Hematopoietic multipotent progenitor cell (in vitro differentiated cells): ENCODE measurements at regions not wholly inside any gene's neighbourhood (a gene's known extent, or its start where the extent isn't known, plus 50 kb on each side); places are given as distances from the start of the nearest gene placed in this dataset.
"Not testable (repeated sequence)": the region's sequence is repeated elsewhere in the genome, so short reads cannot be mapped to it uniquely, and the experiment has no call there.

Source experiments
- DNase-seq, 3 donors: peaks; one replicate each; pipeline ENCODE4 v3.0.0-alpha.2; 2011 to 2015; ENCODE audit warnings: low read depth in 2 of 3, low spot score in 2 of 3

DNA sequence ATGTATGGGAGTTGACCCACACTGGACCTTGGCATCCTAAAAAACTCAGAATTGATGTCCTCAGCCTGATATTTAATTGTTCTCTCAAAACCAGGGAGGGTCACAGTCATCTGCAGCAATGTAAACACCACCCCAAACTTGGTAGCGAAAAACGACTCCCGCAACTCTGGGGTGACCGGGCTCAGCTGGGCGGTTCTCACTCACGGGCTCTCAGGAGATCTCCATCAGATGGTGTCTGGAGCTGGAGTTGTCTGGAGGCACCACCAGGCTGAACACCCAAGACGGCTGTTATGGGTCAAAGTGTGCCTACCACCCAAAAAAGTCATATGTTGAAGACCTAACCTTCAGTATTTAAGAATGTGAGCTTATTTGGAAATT is 50.9 kb upstream of the NXT1 start:
- no peak for DNase-seq

DNA sequence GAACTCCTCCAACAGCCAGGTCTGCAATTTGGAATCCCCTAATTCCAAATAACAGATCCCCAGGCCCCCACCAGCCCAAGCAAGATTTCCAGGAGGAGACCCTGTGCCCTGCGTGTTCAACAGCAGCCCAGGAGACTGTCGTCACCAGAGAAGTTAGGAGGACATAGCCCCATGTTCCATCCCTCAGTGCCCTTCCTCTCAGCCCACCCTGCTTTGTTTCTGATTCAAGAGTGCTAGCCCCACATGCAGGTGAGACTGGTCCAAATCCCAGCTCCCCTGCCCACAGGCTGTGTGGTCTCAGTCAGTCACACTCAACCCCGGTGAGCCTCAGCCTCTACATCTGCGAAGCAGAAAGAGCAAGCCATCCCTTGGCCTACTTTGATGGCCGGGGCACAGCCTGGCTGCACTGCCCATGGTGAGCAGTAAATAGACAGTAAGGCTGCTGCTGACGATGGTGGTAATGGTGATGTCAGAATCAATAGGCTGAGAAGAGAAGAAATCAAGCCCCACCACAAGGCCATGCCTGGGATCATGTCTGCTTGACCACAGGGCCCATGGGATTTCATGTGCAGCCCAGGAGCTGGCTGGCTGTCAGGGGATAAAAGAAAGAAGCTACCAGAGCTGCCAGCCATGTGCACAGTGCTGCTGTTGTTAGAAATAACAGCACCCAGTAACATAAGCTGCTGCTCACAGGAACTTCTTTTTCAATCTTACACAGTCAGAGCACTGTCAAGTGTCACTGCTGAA is 51.5 kb upstream of the NXT1 start:
- DNase-seq: no peak

DNA sequence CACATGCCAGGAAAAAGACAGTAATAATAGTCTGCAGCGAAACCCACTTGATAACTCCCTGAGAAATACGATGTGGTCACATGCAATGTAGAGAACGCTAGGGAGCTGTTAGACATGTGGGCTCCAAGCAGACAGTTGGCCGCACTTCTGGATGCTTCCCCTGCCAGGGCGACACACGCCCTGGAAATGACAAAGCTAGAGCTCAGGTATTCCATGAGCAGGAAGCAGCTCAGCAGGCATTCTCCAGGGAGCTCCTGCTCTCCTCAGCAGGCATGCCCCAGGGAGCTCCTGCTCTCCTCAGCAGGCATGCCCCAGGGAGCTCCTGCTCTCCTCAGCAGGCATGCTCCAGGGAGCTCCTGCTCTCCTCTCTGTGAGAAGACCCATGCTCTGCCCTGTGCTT is 52.4 kb upstream of the NXT1 start:
- no peak for DNase-seq

DNA sequence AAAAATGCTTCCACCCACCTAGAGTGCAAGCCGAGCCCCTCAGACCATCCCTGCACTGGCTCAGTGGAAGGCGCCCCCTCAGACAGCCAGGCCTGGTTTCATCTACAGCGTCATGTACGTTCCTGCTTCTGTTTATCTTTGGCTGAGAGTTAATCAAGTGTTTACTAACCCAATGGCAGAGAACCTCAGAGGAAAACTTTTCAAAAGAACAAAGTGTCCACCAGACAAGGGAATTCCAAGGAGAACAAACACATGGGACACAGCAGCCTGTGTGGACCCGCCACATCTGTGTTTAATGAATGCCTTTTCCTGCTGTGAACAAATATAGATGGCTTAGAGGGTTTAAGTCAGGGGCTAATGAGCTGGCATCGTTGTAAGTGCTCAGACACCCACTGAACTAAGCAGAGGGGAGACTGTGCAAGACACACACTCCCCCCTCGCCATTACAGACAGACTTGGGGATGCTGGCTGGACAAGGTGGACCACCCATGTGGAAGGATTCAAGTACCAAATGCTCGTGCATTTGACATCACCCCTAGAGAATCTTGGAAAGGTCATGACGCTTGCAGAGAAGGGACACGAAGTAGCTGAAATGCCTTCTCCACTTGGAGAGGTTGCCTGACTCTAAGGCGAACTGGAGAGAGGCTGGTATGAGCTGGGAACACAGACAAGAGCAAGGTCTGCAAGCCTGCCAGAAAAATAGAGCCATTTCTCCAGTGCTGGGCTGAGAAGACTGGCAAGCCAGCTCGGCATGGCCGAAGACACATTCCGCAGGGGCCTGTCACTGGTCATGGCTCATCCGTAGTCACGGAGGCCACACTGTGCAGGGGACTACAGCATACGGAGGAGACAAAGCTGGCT is 53.5 kb upstream of the NXT1 start:
- no peak for DNase-seq

DNA sequence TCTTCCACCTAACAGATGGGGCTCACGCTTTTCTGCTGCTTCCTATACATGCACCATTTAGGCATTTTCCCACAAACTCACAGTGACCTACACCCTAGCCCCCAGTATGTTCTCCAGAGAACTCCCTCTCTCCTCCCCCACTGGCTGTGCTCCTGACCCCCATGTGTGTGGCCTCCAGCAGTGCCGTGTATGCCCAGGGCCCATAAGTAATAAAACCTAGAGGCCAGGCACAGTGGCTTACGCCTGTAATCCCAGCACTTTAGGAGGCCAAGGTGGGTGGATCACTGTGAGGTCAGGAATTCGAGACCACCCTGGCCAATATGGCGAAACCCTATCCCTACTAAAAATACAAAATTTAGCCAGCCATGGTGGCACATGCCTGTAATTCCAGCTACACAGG is 54.7 kb upstream of the NXT1 start:
- DNase-seq: no peak

DNA sequence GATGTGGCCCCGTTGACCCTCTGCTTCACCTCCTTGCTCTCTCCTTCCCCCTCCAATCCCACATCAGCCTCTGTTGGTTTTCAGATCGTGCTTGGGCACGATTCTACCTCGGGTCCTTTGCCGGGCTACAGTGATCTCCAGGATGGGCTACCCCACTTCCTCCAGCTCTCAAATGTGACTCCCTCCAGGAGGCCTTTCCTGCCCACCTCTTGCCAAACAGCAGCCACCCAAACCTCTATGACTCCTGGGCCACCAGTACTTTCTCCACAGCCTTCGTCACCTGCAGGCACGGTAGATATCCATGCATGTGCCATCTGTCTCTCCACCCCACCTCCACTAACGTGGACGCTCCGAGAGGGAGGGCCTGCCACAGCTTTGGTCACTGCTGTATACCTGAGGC is 55.9 kb upstream of the NXT1 start:
- DNase-seq: no peak

DNA sequence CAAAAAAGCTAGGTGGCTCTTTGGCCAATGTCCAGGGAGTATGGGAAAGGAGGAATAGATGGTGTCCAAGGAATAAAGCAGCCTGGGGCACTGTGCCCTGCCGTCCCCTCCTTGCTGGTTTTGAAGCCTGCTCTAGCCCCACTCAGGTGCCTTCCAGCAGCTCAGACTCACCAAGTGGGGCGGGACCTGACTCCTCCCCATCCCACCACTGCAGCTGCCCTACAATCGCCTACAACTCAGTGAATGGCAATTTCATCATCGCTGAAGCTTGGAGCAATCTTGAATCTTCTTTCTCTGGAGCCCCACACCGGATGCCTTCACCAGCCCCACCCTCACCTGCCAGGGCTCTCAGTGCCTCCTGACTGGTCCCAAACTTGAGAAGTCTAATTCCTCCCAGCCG is 56.4 kb upstream of the NXT1 start:
- no peak for DNase-seq

DNA sequence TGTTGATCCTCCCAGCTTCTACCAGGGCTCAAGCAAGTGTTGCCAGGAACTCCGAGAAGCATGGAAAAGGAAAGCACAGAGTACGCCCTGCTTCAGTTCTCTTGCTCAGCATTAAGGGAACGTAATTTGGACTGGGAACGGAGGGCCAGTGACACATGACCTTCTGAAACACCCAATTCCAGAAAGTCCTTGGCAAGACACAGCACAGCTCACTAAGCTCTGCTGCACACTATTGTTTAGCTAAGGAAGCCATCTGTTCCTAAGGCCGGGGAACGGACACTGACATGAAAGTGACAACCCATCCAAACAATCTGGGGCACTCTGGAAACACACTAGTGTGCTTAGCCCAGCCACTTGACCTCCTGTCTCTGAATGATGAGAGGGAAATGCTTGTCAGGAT is 56.9 kb upstream of the NXT1 start:
- no peak for DNase-seq

DNA sequence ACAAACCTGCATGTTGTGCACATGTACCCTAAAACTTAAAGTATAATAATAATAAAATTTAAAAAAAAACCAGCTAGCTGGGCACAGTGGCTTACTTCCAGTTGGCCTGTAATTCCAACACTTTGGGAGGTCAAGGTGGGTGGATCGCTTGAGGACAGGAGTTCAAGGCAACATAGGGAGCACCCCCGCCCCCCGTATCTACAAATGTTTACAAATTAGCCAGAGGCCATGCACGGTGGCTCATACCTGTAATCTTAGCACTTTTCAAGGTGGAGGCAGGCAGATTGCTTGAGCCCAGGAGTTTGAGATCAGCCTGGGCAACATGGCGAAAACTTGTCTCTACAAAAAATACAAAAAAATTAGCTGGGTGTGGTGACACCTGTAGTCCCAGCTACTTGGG is 58.3 kb upstream of the NXT1 start:
- not testable (repeated sequence) for DNase-seq

DNA sequence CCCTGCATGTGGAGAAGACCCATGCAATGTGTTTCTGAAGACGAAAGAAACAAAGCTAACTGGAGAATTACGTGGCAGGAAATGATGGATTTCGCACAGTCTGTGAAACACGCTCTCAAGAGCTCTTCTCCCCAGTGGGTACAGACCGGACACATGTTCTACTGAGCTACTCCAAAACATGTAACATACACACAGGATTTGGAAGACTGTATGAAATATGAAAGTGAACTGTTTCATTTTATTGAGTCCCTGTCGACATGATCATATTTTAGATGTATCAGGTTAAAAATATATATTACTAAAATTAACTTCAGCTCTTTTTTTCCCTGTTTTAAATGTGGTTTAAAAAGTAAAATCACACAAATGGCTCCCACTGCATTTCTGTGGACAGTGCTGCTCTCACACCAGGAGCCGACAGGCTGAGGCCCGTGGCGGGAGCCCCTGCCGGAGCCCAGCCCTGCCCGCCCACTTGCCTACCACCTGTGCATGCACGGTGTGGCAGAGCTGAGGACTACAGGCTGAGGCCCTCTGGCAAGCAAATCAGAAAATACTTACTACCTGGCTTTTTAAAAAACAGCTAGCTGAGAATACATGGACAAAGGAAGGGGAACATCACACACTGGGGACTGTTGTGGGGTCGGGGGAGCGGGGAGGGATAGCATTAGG is 58.9 kb upstream of the NXT1 start:
- DNase-seq: no peak

DNA sequence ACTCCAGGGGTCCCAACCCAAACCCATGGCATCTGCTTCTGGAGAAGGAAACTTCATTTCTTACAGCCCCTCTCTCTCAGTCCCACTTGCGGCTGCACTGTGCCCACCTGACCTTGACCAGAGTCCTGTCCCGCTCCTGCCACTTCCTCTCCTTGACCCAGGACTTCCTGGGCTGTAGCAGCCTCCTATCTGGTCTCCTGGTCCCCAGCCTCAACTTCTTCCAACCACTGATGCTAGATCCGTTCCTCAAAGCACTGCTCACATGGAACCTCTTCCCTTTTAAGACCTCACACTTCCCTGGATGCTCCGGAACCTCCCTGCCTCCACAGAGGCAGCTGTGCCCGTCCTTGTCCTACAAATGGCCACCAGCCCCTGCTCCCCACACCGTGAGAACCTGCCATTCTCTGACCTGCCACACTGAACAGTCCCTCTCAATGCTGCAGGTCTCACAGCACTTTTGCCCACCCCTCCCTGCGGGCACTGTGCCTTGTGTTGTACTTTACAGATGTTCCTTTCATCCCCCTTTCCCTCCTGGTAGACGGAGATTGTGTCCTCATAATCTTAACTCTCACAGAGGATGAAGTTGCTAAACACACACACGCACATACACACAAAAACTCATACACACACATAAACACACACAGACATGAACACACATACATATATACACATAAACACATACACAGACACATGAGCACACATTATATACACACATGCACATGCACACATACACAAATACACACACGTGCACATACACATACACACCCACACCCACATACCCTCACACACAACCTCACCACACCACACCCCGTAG is 59.6 kb upstream of the NXT1 start:
- DNase-seq: no peak

DNA sequence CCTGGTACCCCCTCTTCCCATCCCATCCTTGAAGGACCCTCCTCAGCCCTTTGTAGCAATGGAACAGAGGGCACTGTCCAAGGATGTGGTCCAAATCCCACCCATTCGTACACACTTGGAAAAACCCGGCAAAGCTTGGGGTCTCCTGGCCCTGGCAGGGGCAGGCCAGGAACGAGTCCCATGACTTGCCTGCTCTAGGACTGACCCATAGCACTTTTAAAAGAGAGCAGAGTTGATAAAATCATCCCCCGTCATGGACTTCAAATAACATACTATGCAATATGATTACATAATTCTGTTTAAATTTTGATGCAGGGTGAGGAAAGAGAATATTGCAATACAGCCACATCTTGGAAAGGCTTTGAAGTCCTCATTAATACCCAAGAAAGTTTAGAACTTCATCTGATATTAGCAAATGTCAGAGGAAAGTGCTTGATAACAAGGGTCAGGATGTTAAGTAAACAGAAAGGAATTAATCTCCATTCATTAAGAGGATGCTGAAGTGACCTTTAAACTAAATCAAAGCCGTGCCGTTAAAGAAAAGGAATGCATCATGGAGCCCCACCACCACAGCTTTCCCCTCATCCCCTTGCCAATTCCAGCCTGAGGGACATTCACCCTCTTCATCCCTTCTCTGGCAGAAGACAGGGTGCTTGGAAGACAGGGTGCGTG is 60.7 kb upstream of the NXT1 start:
- DNase-seq: no peak

DNA sequence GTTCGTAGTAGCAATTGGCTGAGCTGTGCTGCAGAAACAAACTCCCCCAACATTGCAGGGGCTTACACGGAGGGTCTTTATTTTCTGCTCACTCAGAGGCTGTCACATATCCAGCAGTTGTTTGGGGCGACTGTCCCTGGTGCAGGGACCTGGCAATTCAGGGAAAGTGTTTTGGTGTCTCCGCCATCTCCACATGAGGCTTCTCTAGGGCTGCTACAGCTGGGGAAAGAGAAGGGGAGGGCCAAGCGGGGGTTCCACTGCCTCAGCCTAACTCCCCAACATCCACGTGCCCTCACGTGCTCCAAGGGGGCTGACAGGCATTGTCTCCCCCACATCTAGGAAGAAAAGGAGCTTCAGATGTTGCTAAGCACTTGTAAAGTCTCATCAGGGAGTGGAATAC is 61.3 kb upstream of the NXT1 start:
- DNase-seq: no peak

DNA sequence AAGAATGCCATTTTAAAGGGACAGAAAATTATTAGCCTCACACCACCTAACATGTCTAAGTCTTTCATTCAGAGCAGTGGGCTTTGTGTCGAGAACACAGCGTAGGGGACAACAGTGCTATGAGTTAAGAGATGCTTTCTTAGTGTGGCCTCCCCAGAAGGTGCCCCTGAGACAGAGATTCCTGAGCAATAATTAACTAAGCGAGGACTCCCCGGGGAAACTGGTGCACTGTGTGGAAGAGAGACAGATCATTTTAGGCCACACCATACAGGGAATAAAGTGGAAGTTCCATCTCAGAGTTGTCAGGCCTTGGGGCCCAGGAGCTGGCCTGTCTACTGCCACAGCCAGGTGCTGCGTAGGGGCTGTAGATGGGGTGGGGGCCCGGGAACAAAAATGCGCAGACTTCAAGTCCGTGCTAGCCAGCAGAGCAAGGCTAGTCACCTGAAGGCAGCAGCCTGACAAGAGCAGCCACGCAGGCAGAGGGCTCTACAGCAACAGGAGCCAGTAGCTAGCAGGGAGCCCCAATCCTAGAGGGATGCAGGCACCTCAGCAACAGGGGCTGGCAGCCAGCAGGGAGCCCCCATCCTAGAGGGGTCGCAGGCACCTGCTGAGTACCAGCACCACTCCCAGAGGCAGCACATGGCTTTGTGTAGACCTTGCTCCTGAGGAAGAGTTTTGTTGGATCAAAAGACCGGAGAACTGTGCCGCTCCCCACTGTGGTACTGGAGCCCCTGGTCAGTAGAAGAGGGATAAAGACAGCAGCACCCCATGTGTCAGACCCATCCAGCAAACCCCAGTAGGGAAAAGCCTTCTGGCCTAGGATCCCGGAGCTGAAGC is 63.0 kb upstream of the NXT1 start:
- no peak for DNase-seq

DNA sequence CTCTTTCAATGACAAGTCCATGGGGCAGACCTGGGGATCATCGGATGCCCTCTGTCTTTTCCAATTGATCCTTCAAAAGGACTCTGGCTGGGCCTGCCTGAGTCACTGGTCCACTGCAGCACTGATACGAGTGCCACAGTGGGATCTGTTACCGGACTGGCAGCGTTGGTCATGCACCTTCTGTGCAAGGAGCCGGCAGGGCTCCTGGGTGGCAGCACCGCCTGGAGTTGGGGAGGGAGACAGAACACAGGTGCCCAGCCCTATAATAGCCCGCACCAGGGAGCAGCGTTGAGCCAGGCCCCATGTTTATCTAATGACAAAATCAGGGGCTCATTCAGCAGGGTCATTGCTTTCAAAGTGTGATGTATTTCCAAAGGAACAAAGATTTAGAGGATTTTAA is 64.2 kb upstream of the NXT1 start:
- no peak for DNase-seq

DNA sequence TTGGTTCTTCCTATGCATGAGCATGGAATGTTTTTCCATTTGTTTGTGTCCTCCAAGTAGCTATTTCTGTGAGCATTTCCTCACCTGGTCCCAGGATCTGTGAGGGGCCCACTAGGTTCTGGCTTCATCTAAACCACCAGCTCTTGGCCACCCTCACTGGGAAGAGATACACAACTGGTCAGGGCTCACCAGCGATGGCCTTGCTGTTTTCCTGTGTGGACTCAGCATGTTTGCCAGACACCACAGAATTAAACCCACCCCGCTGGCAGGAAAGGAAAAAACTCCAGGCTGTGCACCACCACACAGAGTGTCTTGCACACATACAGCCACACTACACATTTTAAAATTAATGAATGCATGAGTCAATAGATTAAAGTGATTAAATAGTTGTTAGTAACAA is 65.1 kb upstream of the NXT1 start:
- DNase-seq: no peak

DNA sequence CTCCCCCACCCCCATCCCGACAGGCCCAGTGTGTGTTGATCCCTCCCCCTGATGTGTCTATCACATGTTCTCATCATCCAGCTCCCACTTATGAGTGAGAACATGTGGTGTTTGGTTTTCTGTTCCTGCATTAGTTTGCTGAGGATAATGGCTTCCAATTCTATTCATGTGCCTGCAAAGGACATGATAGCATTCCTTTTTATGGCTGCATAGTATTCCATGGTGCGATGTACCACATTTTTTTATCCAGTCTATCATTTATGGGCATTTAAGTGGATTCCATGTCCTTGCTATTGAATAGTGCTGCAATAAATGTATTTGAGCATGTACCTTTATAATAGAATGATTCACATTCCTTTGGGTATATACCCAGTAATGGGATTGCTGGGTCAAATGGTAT is 66.6 kb upstream of the NXT1 start:
- no peak for DNase-seq

DNA sequence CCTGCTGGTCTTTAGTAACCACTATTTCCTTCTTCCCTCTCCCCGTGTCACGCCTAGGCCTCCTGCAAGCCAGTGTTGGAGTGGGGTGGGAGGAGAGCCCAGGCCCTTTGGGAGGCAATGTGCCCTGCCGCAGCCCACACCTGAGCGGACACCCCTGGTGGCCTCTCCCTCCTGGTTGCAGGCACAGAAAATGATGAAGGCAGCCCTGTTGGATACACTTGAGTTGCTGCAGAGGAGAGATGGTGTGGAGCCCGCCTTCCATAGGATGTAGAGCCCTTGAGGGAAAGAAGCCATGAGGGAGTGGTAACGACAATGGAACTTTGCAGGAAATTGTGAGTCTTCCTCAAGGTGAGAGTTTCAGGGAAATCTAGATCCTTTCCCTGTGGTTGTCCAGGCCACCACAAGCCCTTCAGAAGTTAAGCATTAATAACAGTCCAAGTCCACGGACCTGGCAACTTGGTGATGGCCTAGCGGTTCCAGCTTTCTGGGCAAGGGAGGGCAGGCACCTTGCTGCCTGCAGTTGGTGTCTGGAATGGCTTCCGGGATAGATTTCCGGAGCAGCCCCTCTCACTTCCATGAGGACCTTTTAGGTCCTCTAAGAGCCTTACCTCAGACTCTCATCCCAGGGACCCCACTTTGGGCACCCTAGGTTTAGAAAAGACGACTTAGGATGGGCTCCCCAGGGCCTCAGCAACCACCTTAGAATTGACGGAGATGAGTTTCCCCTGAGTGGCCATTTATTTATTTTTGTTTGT is 67.3 kb upstream of the NXT1 start:
- no peak for DNase-seq

DNA sequence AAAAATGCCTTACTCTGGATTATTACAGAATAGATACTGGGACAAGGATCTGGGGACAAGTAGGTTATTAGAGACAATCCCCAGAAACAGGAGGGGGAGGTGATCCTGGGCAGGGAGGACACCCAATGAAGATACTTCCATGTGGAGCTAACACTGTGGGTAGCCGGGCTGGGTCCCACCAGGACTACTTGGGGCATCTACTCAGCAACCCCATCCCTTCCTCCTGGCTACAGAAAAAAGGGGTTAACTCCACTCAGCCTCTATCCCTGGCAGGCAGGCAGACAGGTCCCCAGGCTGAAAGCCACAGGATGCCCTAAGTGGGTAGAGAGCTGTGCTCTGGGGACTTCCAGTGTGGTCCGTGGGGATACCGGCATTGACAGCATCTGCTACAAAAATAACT is 68.0 kb upstream of the NXT1 start:
- no peak for DNase-seq
